ENCODE measurements at regions not wholly inside any gene's neighbourhood (a gene's known extent, or its start where the extent isn't known, plus 50 kb on each side); places are given as distances from the start of the nearest gene placed in this dataset.

- BruUV-seq (replicated peaks), result no TSS peak
- Histone ChIP-seq H3K4me3 (ENCODE audit: low read length) (no peak overlapping the region), H3K9me2 (replicated peaks; ENCODE audit: low read length) (no peaks in the 10 kb centered on the region), H3K36me3 (ENCODE audit: low read depth, low read length) (no peaks in the 10 kb centered on the region), H3K4me1 (ENCODE audit: insufficient read depth, low read length) (no peaks in the 10 kb centered on the region), H3F3A (ENCODE audit: low read length, unreplicated experiment) (no peaks in the 10 kb centered on the region), H3K4me2 (ENCODE audit: low read length) (no peak overlapping the region), H3K79me2 (ENCODE audit: low read length) (no peaks in the 10 kb centered on the region), H3K27me3 (ENCODE audit: low read length) (peaks cover 9% of the 10 kb centered on the region), H3K9me3 (ENCODE audit: low read length) (no peaks in the 10 kb centered on the region), H3K9ac (ENCODE audit: low read length) (no peak overlapping the region), H3K27ac (ENCODE audit: low read length) (no peak overlapping the region), H2AFZ (ENCODE audit: low read length) (no peak overlapping the region), H4K20me1 (ENCODE audit: low read length) (no peaks in the 10 kb centered on the region)
- ChIA-PET CTCF (no interaction called here), POLR2A (ENCODE audit: unreplicated experiment) (no interaction called here)
- intact Hi-C loops (cut with micrococcal nuclease), result no loop called here
- DNase-seq, result no peak
- no peak for TF ChIP-seq EZH2phosphoT487 (IDR thresholded peaks at IDR 0.05; ENCODE audit: borderline replicate concordance, low read length)
- TF ChIP-seq, protein P1, sequence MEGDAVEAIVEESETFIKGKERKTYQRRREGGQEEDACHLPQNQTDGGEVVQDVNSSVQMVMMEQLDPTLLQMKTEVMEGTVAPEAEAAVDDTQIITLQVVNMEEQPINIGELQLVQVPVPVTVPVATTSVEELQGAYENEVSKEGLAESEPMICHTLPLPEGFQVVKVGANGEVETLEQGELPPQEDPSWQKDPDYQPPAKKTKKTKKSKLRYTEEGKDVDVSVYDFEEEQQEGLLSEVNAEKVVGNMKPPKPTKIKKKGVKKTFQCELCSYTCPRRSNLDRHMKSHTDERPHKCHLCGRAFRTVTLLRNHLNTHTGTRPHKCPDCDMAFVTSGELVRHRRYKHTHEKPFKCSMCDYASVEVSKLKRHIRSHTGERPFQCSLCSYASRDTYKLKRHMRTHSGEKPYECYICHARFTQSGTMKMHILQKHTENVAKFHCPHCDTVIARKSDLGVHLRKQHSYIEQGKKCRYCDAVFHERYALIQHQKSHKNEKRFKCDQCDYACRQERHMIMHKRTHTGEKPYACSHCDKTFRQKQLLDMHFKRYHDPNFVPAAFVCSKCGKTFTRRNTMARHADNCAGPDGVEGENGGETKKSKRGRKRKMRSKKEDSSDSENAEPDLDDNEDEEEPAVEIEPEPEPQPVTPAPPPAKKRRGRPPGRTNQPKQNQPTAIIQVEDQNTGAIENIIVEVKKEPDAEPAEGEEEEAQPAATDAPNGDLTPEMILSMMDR (conservative IDR thresholded peaks at IDR 0.05; ENCODE audit: low read depth, low read length), result no peak
- TF ChIP-seq EZH2 (IDR thresholded peaks at IDR 0.05; ENCODE audit: low read length, unreplicated experiment), result no peak
- ATAC-seq, result no peak
These were observed 507.3 kb upstream of the MGMT start for GRCh38 chr10:128959746-128960145.

GRCh38 chr10:128960517-128960916, 506.5 kb upstream of the MGMT start:
- no peak overlapping the region for H3K4me3 ChIP-seq (ENCODE audit: low read length)
- H3K4me1 ChIP-seq (ENCODE audit: insufficient read depth, low read length), result no peaks in the 10 kb centered on the region
- no peak overlapping the region for H3K27ac ChIP-seq (ENCODE audit: low read length)
- no peaks in the 10 kb centered on the region for H4K20me1 ChIP-seq (ENCODE audit: low read length)
- POLR2A ChIA-PET (ENCODE audit: unreplicated experiment), result no interaction called here
- no peaks in the 10 kb centered on the region for H3K79me2 ChIP-seq (ENCODE audit: low read length)
- no peak overlapping the region for H3K4me2 ChIP-seq (ENCODE audit: low read length)
- no peaks in the 10 kb centered on the region for H3K9me3 ChIP-seq (ENCODE audit: low read length)
- no peaks in the 10 kb centered on the region for H3F3A ChIP-seq (ENCODE audit: low read length, unreplicated experiment)
- TF ChIP-seq EZH2phosphoT487 (IDR thresholded peaks at IDR 0.05; ENCODE audit: borderline replicate concordance, low read length) (no peak), EZH2 (IDR thresholded peaks at IDR 0.05; ENCODE audit: low read length, unreplicated experiment) (no peak)
- BruUV-seq (replicated peaks), result no TSS peak
- ATAC-seq (no peak), DNase-seq (no peak)
- H3K36me3 ChIP-seq (ENCODE audit: low read depth, low read length), result no peaks in the 10 kb centered on the region
- CTCF ChIA-PET, result no interaction called here
- no peaks in the 10 kb centered on the region for H3K9me2 ChIP-seq (replicated peaks; ENCODE audit: low read length)
- intact Hi-C loops (cut with micrococcal nuclease), result no loop called here
- no peak overlapping the region for H2AFZ ChIP-seq (ENCODE audit: low read length)
- no peak overlapping the region for H3K9ac ChIP-seq (ENCODE audit: low read length)
- H3K27me3 ChIP-seq (ENCODE audit: low read length), result peaks cover 9% of the 10 kb centered on the region

GRCh38 chr10:128962182-128962581, 504.9 kb upstream of the MGMT start:
- no peak overlapping the region for H3K4me2 ChIP-seq (ENCODE audit: low read length)
- H3K4me1 ChIP-seq (ENCODE audit: insufficient read depth, low read length), result no peaks in the 10 kb centered on the region
- intact Hi-C loops (cut with micrococcal nuclease), result no loop called here
- H4K20me1 ChIP-seq (ENCODE audit: low read length), result no peaks in the 10 kb centered on the region
- no peaks in the 10 kb centered on the region for H3K79me2 ChIP-seq (ENCODE audit: low read length)
- BruUV-seq (replicated peaks), result no TSS peak
- no peak for DNase-seq
- ChIA-PET CTCF (no interaction called here), POLR2A (ENCODE audit: unreplicated experiment) (no interaction called here)
- TF ChIP-seq EZH2 (IDR thresholded peaks at IDR 0.05; ENCODE audit: low read length, unreplicated experiment), result no peak
- TF ChIP-seq EZH2phosphoT487 (IDR thresholded peaks at IDR 0.05; ENCODE audit: borderline replicate concordance, low read length), result no peak
- TF ChIP-seq, protein P1 (conservative IDR thresholded peaks at IDR 0.05; ENCODE audit: low read depth, low read length), result no peak
- H3K27me3 ChIP-seq (ENCODE audit: low read length), result peaks cover 9% of the 10 kb centered on the region
- H2AFZ ChIP-seq (ENCODE audit: low read length), result no peak overlapping the region
- no peak overlapping the region for H3K4me3 ChIP-seq (ENCODE audit: low read length)
- no peaks in the 10 kb centered on the region for H3K36me3 ChIP-seq (ENCODE audit: low read depth, low read length)
- H3K9me2 ChIP-seq (replicated peaks; ENCODE audit: low read length), result no peaks in the 10 kb centered on the region
- H3F3A ChIP-seq (ENCODE audit: low read length, unreplicated experiment), result no peaks in the 10 kb centered on the region
- ATAC-seq, result no peak
- no peak overlapping the region for H3K27ac ChIP-seq (ENCODE audit: low read length)
- H3K9me3 ChIP-seq (ENCODE audit: low read length), result no peaks in the 10 kb centered on the region
- no peak overlapping the region for H3K9ac ChIP-seq (ENCODE audit: low read length)

Data from PC-3 (cell line).